CD4-positive, CD25-positive, alpha-beta regulatory T cell (primary cell): ENCODE measurements at regions not wholly inside any gene's neighbourhood (a gene's known extent, or its start where the extent isn't known, plus 50 kb on each side); places are given as distances from the start of the nearest gene placed in this dataset.

Experiments
- ATAC-seq, 2 donors: fragments of 150-1000 bp; cut with Tn5 transposase; one replicate each; pipeline ENCODE4 v1.10.0; 2021; ENCODE audit warnings: low read depth in 2 of 2, moderate number of reproducible peaks in 2 of 2, moderate library complexity in 1 of 2
- DNase-seq, 3 donors: peaks; one replicate each; pipeline versions ENCODE4 v3.0.0 to v3.0.0-alpha.2; 2012 to 2022; ENCODE audit warnings: mixed read lengths in 1 of 3
- H3K27ac ChIP-seq: one replicate; pipeline ENCODE4 v1.7.0; 2013; ENCODE audit warnings: mild to moderate bottlenecking, low read length; ENCODE audit not compliant: insufficient read depth, poor library complexity, severe bottlenecking
- H3K27me3 ChIP-seq: one replicate; pipeline ENCODE4 v1.7.0; 2013; ENCODE audit warnings: low read length; ENCODE audit not compliant: control insufficient read depth, insufficient read depth
- H3K36me3 ChIP-seq: one replicate; pipeline ENCODE4 v1.7.0; 2013; ENCODE audit warnings: mild to moderate bottlenecking, low read length, moderate library complexity; ENCODE audit not compliant: control insufficient read depth, insufficient read depth
- H3K4me1 ChIP-seq: 2 replicates; pipeline ENCODE4 v1.7.0; 2013; ENCODE audit warnings: mild to moderate bottlenecking, low read length; ENCODE audit not compliant: insufficient read depth, control insufficient read depth, poor library complexity, severe bottlenecking
- H3K4me3 ChIP-seq: one replicate; pipeline ENCODE4 v1.7.0; 2013; ENCODE audit warnings: low read depth, mild to moderate bottlenecking, low read length, moderate library complexity
- H3K9me3 ChIP-seq, 2 experiments: 1 replicate in 1 of 2; 2 replicates in 1 of 2; pipeline ENCODE4 v1.7.0; 2013; ENCODE audit warnings: low read length in 2 of 2, mild to moderate bottlenecking in 1 of 2, moderate library complexity in 1 of 2; ENCODE audit not compliant: control insufficient read depth in 2 of 2
- H3K27ac Mint-ChIP-seq, 3 donors: one replicate each; pipeline ENCODE4 v1.8.0; 2020 to 2022; ENCODE audit warnings: mild to moderate bottlenecking in 3 of 3, mixed read lengths in 3 of 3, moderate library complexity in 2 of 3
- H3K27me3 Mint-ChIP-seq: one replicate; pipeline ENCODE4 v1.8.0; 2022; ENCODE audit warnings: mild to moderate bottlenecking, mixed read lengths
- H3K36me3 Mint-ChIP-seq: one replicate; pipeline ENCODE4 v1.8.0; 2020; ENCODE audit warnings: mixed read lengths
- H3K4me1 Mint-ChIP-seq, 4 donors: one replicate each; pipeline ENCODE4 v1.8.0; 2020 to 2022; ENCODE audit warnings: mixed read lengths in 4 of 4, mild to moderate bottlenecking in 1 of 4
- H3K4me3 Mint-ChIP-seq, 4 donors: one replicate each; pipeline ENCODE4 v1.8.0; 2020 to 2022; ENCODE audit warnings: mild to moderate bottlenecking in 4 of 4, mixed read lengths in 4 of 4, moderate library complexity in 3 of 4
- H3K9me3 Mint-ChIP-seq, 7 donors: one replicate each; pipeline ENCODE4 v1.8.0; 2020 to 2022; ENCODE audit warnings: mixed read lengths in 7 of 7, mild to moderate bottlenecking in 3 of 7, moderate library complexity in 2 of 7

- no peak for ATAC-seq
- Mint-ChIP-seq H3K36me3 (no peaks in the 10 kb centered on the region), H3K27ac (no peak overlapping the region), H3K9me3 (peaks cover 0 to 6% (median 2%) of the 10 kb centered on the region in 7 donors), H3K27me3 (no peaks in the 10 kb centered on the region), H3K4me3 (no peak overlapping the region), H3K4me1 (no peaks in the 10 kb centered on the region)
- no peak overlapping the region for H3K27ac ChIP-seq
- H3K36me3 ChIP-seq, result no peaks in the 10 kb centered on the region
- no peak overlapping the region for H3K4me3 ChIP-seq
- H3K9me3 ChIP-seq, result no peaks in the 10 kb centered on the region
- no peak for DNase-seq
- H3K27me3 ChIP-seq, result no peaks in the 10 kb centered on the region
- H3K4me1 ChIP-seq, result no peaks in the 10 kb centered on the region
These were observed 118.2 kb upstream of the SCN7A start for GRCh38 chr2:166612214-166612613.

GRCh38 chr2:166610913-166611305 is 116.9 kb upstream of the SCN7A start:
- Mint-ChIP-seq H3K27me3 (no peaks in the 10 kb centered on the region), H3K4me1 (no peaks in the 10 kb centered on the region), H3K27ac (no peak overlapping the region), H3K36me3 (no peaks in the 10 kb centered on the region), H3K4me3 (peak overlapping the region in 1 of 4 donors; percentile 19), H3K9me3 (peaks cover 0 to 7% (median 2%) of the 10 kb centered on the region in 7 donors)
- Histone ChIP-seq H3K4me1 (no peaks in the 10 kb centered on the region), H3K4me3 (no peak overlapping the region), H3K27ac (no peak overlapping the region), H3K27me3 (no peaks in the 10 kb centered on the region), H3K9me3 (no peaks in the 10 kb centered on the region), H3K36me3 (no peaks in the 10 kb centered on the region)
- no peak for DNase-seq
- ATAC-seq, result no peak

- Mint-ChIP-seq H3K4me3 (peak overlapping the region in 2 of 4 donors; percentile 3 to 42), H3K9me3 (peaks cover 0 to 12% (median 3%) of the 10 kb centered on the region in 7 donors), H3K27me3 (no peaks in the 10 kb centered on the region), H3K4me1 (no peaks in the 10 kb centered on the region), H3K36me3 (no peaks in the 10 kb centered on the region), H3K27ac (no peak overlapping the region)
- H3K27me3 ChIP-seq, result no peaks in the 10 kb centered on the region
- H3K27ac ChIP-seq, result no peak overlapping the region
- no peaks in the 10 kb centered on the region for H3K36me3 ChIP-seq
- no peaks in the 10 kb centered on the region for H3K9me3 ChIP-seq
- H3K4me1 ChIP-seq, result no peaks in the 10 kb centered on the region
- DNase-seq (no peak), ATAC-seq (no peak)
- H3K4me3 ChIP-seq, result no peak overlapping the region
These were observed 116.3 kb upstream of the SCN7A start for GRCh38 chr2:166610180-166610912.

- Mint-ChIP-seq H3K36me3 (no peaks in the 10 kb centered on the region), H3K9me3 (peaks cover 0 to 12% (median 2%) of the 10 kb centered on the region in 7 donors), H3K4me1 (no peaks in the 10 kb centered on the region), H3K27me3 (no peaks in the 10 kb centered on the region), H3K27ac (no peak overlapping the region), H3K4me3 (no peak overlapping the region)
- ATAC-seq (no peak), DNase-seq (no peak)
- no peak overlapping the region for H3K4me3 ChIP-seq
- no peaks in the 10 kb centered on the region for H3K36me3 ChIP-seq
- no peak overlapping the region for H3K27ac ChIP-seq
- H3K4me1 ChIP-seq, result no peaks in the 10 kb centered on the region
- no peaks in the 10 kb centered on the region for H3K27me3 ChIP-seq
- H3K9me3 ChIP-seq, result no peaks in the 10 kb centered on the region
These were observed 115.3 kb upstream of the SCN7A start for GRCh38 chr2:166609183-166609959.

- no peaks in the 10 kb centered on the region for H3K36me3 ChIP-seq
These were observed 113.8 kb upstream of the SCN7A start for GRCh38 chr2:166607880-166608279.

GRCh38 chr2:166593403-166593802 is 99.4 kb upstream of the SCN7A start:
- Mint-ChIP-seq H3K27ac (no peak overlapping the region), H3K9me3 (peaks cover 0 to 19% (median 5%) of the 10 kb centered on the region in 7 donors), H3K36me3 (no peaks in the 10 kb centered on the region), H3K27me3 (no peaks in the 10 kb centered on the region), H3K4me3 (no peak overlapping the region), H3K4me1 (no peaks in the 10 kb centered on the region)
- Histone ChIP-seq H3K27ac (no peak overlapping the region), H3K4me3 (no peak overlapping the region), H3K27me3 (no peaks in the 10 kb centered on the region), H3K9me3 (no peaks in the 10 kb centered on the region), H3K36me3 (no peaks in the 10 kb centered on the region), H3K4me1 (no peaks in the 10 kb centered on the region)
- no peak for DNase-seq
- ATAC-seq, result no peak

More at GRCh38 chr2:166607880-166608279, 113.8 kb upstream of the SCN7A start:
- ATAC-seq (no peak), DNase-seq (no peak)
- Mint-ChIP-seq H3K9me3 (peaks cover 0 to 12% (median 2%) of the 10 kb centered on the region in 7 donors), H3K36me3 (no peaks in the 10 kb centered on the region), H3K4me3 (no peak overlapping the region), H3K4me1 (no peaks in the 10 kb centered on the region), H3K27me3 (no peaks in the 10 kb centered on the region), H3K27ac (no peak overlapping the region)
- no peaks in the 10 kb centered on the region for H3K9me3 ChIP-seq
- H3K4me3 ChIP-seq, result no peak overlapping the region
- no peaks in the 10 kb centered on the region for H3K27me3 ChIP-seq
- no peak overlapping the region for H3K27ac ChIP-seq
- H3K4me1 ChIP-seq, result no peaks in the 10 kb centered on the region

- no peaks in the 10 kb centered on the region for H3K4me1 ChIP-seq
- no peak overlapping the region for H3K27ac ChIP-seq
These were observed 98.7 kb upstream of the SCN7A start for GRCh38 chr2:166592750-166593149.

More at GRCh38 chr2:166592750-166593149, 98.7 kb upstream of the SCN7A start:
- peaks cover 0 to 19% (median 5%) of the 10 kb centered on the region in 7 donors for H3K9me3 Mint-ChIP-seq
- no peaks in the 10 kb centered on the region for H3K4me1 Mint-ChIP-seq
- Histone ChIP-seq H3K27me3 (no peaks in the 10 kb centered on the region), H3K4me3 (no peak overlapping the region), H3K36me3 (no peaks in the 10 kb centered on the region), H3K9me3 (no peaks in the 10 kb centered on the region)
- ATAC-seq (no peak), DNase-seq (no peak)
- H3K27ac Mint-ChIP-seq, result no peak overlapping the region
- no peaks in the 10 kb centered on the region for H3K27me3 Mint-ChIP-seq
- H3K4me3 Mint-ChIP-seq, result no peak overlapping the region
- no peaks in the 10 kb centered on the region for H3K36me3 Mint-ChIP-seq
